Liver (tissue), 8 donors: ENCODE measurements at regions not wholly inside any gene's neighbourhood (a gene's known extent, or its start where the extent isn't known, plus 50 kb on each side); places are given as distances from the start of the nearest gene placed in this dataset.

Experiments used
- DNase-seq: peaks from one replicate; pipeline ENCODE4 v3.0.0-alpha.2; 2017; ENCODE audit warnings: low spot score
- H3K27ac ChIP-seq, 2 donors: one replicate each; pipeline ENCODE4 v1.7.0; 2013; ENCODE audit warnings: inconsistent platforms in 2 of 2, low read length in 2 of 2, control low read depth in 1 of 2, low read depth in 1 of 2, mild to moderate bottlenecking in 1 of 2
- H3K27me3 ChIP-seq, 4 donors: one replicate each; pipeline versions ENCODE4 v1.6.1 to v1.7.0; 2013; ENCODE audit warnings: low read length in 3 of 4, inconsistent platforms in 1 of 4, mild to moderate bottlenecking in 1 of 4, moderate library complexity in 1 of 4; ENCODE audit not compliant: control insufficient read depth in 4 of 4, insufficient read depth in 4 of 4
- H3K36me3 ChIP-seq, 4 donors: one replicate each; pipeline versions ENCODE4 v1.6.1 to v1.7.0; 2013; ENCODE audit warnings: low read length in 3 of 4, mild to moderate bottlenecking in 3 of 4, low read depth in 1 of 4, moderate library complexity in 1 of 4; ENCODE audit not compliant: control insufficient read depth in 4 of 4, insufficient read depth in 3 of 4
- H3K4me1 ChIP-seq, 4 donors: one replicate each; pipeline versions ENCODE4 v1.6.1 to v1.7.0; 2013; ENCODE audit warnings: low read length in 3 of 4, mild to moderate bottlenecking in 3 of 4, moderate library complexity in 1 of 4; ENCODE audit not compliant: control insufficient read depth in 4 of 4, insufficient read depth in 4 of 4
- H3K4me3 ChIP-seq, 3 donors: one replicate each; pipeline versions ENCODE4 v1.6.1 to v1.7.0; 2013; ENCODE audit warnings: low read length in 3 of 3, control low read depth in 1 of 3, low read depth in 1 of 3, mild to moderate bottlenecking in 1 of 3
- H3K9ac ChIP-seq, 2 donors: one replicate each; pipeline ENCODE4 v1.7.0; 2013; ENCODE audit warnings: low read length in 2 of 2, mild to moderate bottlenecking in 2 of 2, moderate library complexity in 2 of 2, control low read depth in 1 of 2, low read depth in 1 of 2
- H3K9me3 ChIP-seq, 4 donors: one replicate each; pipeline versions ENCODE4 v1.6.1 to v1.7.0; 2013; ENCODE audit warnings: low read length in 3 of 4; ENCODE audit not compliant: control insufficient read depth in 4 of 4
- EGR1 ChIP-seq, 2 donors: IDR thresholded peaks; 2 replicates each; pipeline ENCODE4 v1.6.1; 2016 to 2018; ENCODE audit warnings: antibody characterized with exemption in 2 of 2, low read depth in 2 of 2
- FOXA1 ChIP-seq: IDR thresholded peaks from 2 replicates; pipeline ENCODE4 v1.6.1; 2016; ENCODE audit warnings: antibody characterized with exemption
- FOXA2 ChIP-seq: IDR thresholded peaks from 2 replicates; pipeline ENCODE4 v1.6.1; 2016; ENCODE audit warnings: antibody characterized with exemption
- GABPA ChIP-seq, 2 donors: IDR thresholded peaks in 1 of 2; conservative IDR thresholded peaks in 1 of 2; 2 replicates each; pipeline ENCODE4 v1.6.1; 2016; ENCODE audit warnings: antibody characterized with exemption in 2 of 2, mild to moderate bottlenecking in 1 of 2, moderate library complexity in 1 of 2
- HNF4A ChIP-seq, 2 donors: conservative IDR thresholded peaks; 2 replicates each; pipeline ENCODE4 v1.6.1; 2016; ENCODE audit warnings: antibody characterized with exemption in 2 of 2, mild to moderate bottlenecking in 2 of 2
- HNF4G ChIP-seq: IDR thresholded peaks from 2 replicates; pipeline ENCODE4 v1.6.1; 2016; ENCODE audit warnings: antibody characterized with exemption
- JUND ChIP-seq, 2 donors: IDR thresholded peaks; 2 replicates each; pipeline ENCODE4 v1.6.1; 2016; ENCODE audit warnings: antibody characterized with exemption in 2 of 2
- NR2F2 ChIP-seq: IDR thresholded peaks from 2 replicates; pipeline ENCODE4 v1.6.1; 2016; ENCODE audit warnings: antibody characterized with exemption
- RAD21 ChIP-seq, 2 donors: IDR thresholded peaks; 2 replicates each; pipeline ENCODE4 v1.6.1; 2016; ENCODE audit warnings: antibody characterized with exemption in 2 of 2, mild to moderate bottlenecking in 2 of 2
- RXRA ChIP-seq, 2 donors: IDR thresholded peaks; 2 replicates each; pipeline ENCODE4 v1.6.1; 2017 to 2018; ENCODE audit warnings: antibody characterized with exemption in 2 of 2, mild to moderate bottlenecking in 1 of 2
- SP1 ChIP-seq: IDR thresholded peaks from 2 replicates; pipeline ENCODE4 v1.6.1; 2018; ENCODE audit warnings: antibody characterized with exemption, mild to moderate bottlenecking
- TAF1 ChIP-seq: conservative IDR thresholded peaks from 2 replicates; pipeline ENCODE4 v1.6.1; 2016; ENCODE audit warnings: antibody characterized with exemption, mild to moderate bottlenecking
- YY1 ChIP-seq: IDR thresholded peaks from 2 replicates; pipeline ENCODE4 v1.6.1; 2016; ENCODE audit warnings: antibody characterized with exemption, mild to moderate bottlenecking
- ZBTB33 ChIP-seq: IDR thresholded peaks from 2 replicates; pipeline ENCODE4 v1.6.1; 2016; ENCODE audit warnings: antibody characterized with exemption
- WGBS: extraction: QIAGEN DNeasy Blood & Tissue Kit; methylation state at CpG from one replicate; pipeline ENCODE4 v1.1.7; 2013; 5-methylcytosine and 5-hydroxymethylcytosine counted together
- TF ChIP-seq, protein P1 (sequence below): IDR thresholded peaks from 2 replicates; pipeline ENCODE4 v1.6.1; 2016; ENCODE audit warnings: antibody characterized with exemption
- TF ChIP-seq, protein P2 (sequence below): IDR thresholded peaks from 2 replicates; pipeline ENCODE4 v1.6.1; 2016; ENCODE audit warnings: antibody characterized with exemption
- TF ChIP-seq, protein P3 (sequence below): fragments of 150-350 bp; IDR thresholded peaks from 2 replicates; pipeline ENCODE4 v1.5.1; 2017; ENCODE audit warnings: improper control_type of control experiment, low read depth, low read length; ENCODE audit not compliant: missing input control
- donor health status: healthy.
- donor health status: healthy.
- donor health status: healthy.
- donor health status: healthy.
- donor health status: healthy.

GRCh38 chr2:220961143-220961860 is 610.8 kb downstream of the EPHA4 start:
- Histone ChIP-seq H3K27ac (no peak overlapping the region), H3K27me3 (no peaks in the 10 kb centered on the region), H3K9ac (no peak overlapping the region), H3K4me1 (peaks cover 0 to 10% (median 4%) of the 10 kb centered on the region in 4 donors), H3K9me3 (no peaks in the 10 kb centered on the region), H3K36me3 (no peaks in the 10 kb centered on the region), H3K4me3 (no peak overlapping the region)
- no peak for DNase-seq
- TF ChIP-seq YY1 (no peak), JUND (IDR thresholded peaks at IDR 0.05) (no peak), EGR1 (IDR thresholded peaks at IDR 0.05; ENCODE audit: low read depth in 2 of 2) (no peak), GABPA (IDR thresholded peaks at IDR 0.05 in 1 of 2, conservative IDR thresholded peaks at IDR 0.05 in 1 of 2) (no peak), FOXA2 (no peak), HNF4G (no peak), ZBTB33 (no peak), NR2F2 (no peak), RXRA (IDR thresholded peaks at IDR 0.05) (no peak), TAF1 (no peak), HNF4A (conservative IDR thresholded peaks at IDR 0.05) (no peak), SP1 (no peak), FOXA1 (no peak)
- TF ChIP-seq, protein P1, sequence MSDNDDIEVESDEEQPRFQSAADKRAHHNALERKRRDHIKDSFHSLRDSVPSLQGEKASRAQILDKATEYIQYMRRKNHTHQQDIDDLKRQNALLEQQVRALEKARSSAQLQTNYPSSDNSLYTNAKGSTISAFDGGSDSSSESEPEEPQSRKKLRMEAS, result no peak
- TF ChIP-seq, protein P2, sequence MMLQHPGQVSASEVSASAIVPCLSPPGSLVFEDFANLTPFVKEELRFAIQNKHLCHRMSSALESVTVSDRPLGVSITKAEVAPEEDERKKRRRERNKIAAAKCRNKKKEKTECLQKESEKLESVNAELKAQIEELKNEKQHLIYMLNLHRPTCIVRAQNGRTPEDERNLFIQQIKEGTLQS, result no peak
- 75% methylated on average over 2 of the region's 2 CpGs for WGBS

- no peak overlapping the region for H3K4me3 ChIP-seq
- 52% methylated on average over 2 of the region's 2 CpGs for WGBS
- H3K27me3 ChIP-seq, result no peaks in the 10 kb centered on the region
- H3K36me3 ChIP-seq, result no peaks in the 10 kb centered on the region
- H3K9me3 ChIP-seq, result no peaks in the 10 kb centered on the region
- H3K4me1 ChIP-seq, result peaks cover 0 to 10% (median 4%) of the 10 kb centered on the region in 4 donors
- H3K9ac ChIP-seq, result no peak overlapping the region
- DNase-seq, result no peak
- H3K27ac ChIP-seq, result no peak overlapping the region
- TF ChIP-seq RAD21 (IDR thresholded peaks at IDR 0.05), result no peak
- TF ChIP-seq EGR1 (IDR thresholded peaks at IDR 0.05; ENCODE audit: low read depth in 2 of 2), result no peak
- TF ChIP-seq JUND (IDR thresholded peaks at IDR 0.05), result no peak
- TF ChIP-seq HNF4A (conservative IDR thresholded peaks at IDR 0.05), result no peak
- TF ChIP-seq ZBTB33, result no peak
- no peak for TF ChIP-seq NR2F2
- TF ChIP-seq, protein P1, result no peak
- TF ChIP-seq, protein P2, result no peak
- TF ChIP-seq TAF1, result no peak
- TF ChIP-seq FOXA1, result no peak
- no peak for TF ChIP-seq HNF4G
- TF ChIP-seq YY1, result no peak
- TF ChIP-seq, protein P3, sequence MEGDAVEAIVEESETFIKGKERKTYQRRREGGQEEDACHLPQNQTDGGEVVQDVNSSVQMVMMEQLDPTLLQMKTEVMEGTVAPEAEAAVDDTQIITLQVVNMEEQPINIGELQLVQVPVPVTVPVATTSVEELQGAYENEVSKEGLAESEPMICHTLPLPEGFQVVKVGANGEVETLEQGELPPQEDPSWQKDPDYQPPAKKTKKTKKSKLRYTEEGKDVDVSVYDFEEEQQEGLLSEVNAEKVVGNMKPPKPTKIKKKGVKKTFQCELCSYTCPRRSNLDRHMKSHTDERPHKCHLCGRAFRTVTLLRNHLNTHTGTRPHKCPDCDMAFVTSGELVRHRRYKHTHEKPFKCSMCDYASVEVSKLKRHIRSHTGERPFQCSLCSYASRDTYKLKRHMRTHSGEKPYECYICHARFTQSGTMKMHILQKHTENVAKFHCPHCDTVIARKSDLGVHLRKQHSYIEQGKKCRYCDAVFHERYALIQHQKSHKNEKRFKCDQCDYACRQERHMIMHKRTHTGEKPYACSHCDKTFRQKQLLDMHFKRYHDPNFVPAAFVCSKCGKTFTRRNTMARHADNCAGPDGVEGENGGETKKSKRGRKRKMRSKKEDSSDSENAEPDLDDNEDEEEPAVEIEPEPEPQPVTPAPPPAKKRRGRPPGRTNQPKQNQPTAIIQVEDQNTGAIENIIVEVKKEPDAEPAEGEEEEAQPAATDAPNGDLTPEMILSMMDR, result no peak
- no peak for TF ChIP-seq SP1
Measured at GRCh38 chr2:220962556-220962955, 609.5 kb downstream of the EPHA4 start.
